ENCODE measurements at regions not wholly inside any gene's neighbourhood (a gene's known extent, or its start where the extent isn't known, plus 50 kb on each side); places are given as distances from the start of the nearest gene placed in this dataset.
A peak's percentile ranks its signal among the peaks of the same experiment; 100 is the strongest.

- H3K9me3 ChIP-seq (ENCODE audit: control insufficient read depth in 1 of 2, insufficient read depth in 1 of 2, low read length in 2 of 2): no peaks in the 10 kb centered on the region
Observed at GRCh38 chr2:145771525-145771924, 1251.6 kb upstream of the ZEB2 start.

GRCh38 chr2:145769011-145769716 lies 1249.2 kb upstream of the ZEB2 start:
- no peak overlapping the region for H3K4me3 Mint-ChIP-seq
- no peak for DNase-seq
- no peaks in the 10 kb centered on the region for H3K36me3 ChIP-seq (ENCODE audit: insufficient read depth, low read length)
- no peaks in the 10 kb centered on the region for H3K9me3 ChIP-seq (ENCODE audit: control insufficient read depth in 1 of 2, insufficient read depth in 1 of 2, low read length in 2 of 2)
- H3K4me1 Mint-ChIP-seq (ENCODE audit: low read depth): no peaks in the 10 kb centered on the region
- no peak overlapping the region for H3K27ac ChIP-seq (ENCODE audit: low read depth in 1 of 2, low read length in 2 of 2)
- ATAC-seq (ENCODE audit: poor library complexity): no peak
- no peaks in the 10 kb centered on the region for H3K36me3 Mint-ChIP-seq (ENCODE audit: low read depth)
- H3K4me3 ChIP-seq (ENCODE audit: low read length): no peak overlapping the region
- intact Hi-C loops (cut with DNase I, micrococcal nuclease): no loop called here
- no peak for TF ChIP-seq CTCF (IDR thresholded peaks at IDR 0.05)
- ChIA-PET CTCF (no interaction called here), POLR2A (no interaction called here)
- no peaks in the 10 kb centered on the region for H3K9me3 Mint-ChIP-seq
- H3K27me3 Mint-ChIP-seq: no peaks in the 10 kb centered on the region
- no peak overlapping the region for H3K27ac Mint-ChIP-seq
- no peaks in the 10 kb centered on the region for H3K27me3 ChIP-seq (ENCODE audit: control insufficient read depth in 1 of 2, insufficient read depth in 2 of 2, low read length in 2 of 2)
- H3K4me1 ChIP-seq (ENCODE audit: insufficient read depth, low read length): no peaks in the 10 kb centered on the region

More at GRCh38 chr2:145771525-145771924, 1251.6 kb upstream of the ZEB2 start:
- Mint-ChIP-seq H3K36me3 (ENCODE audit: low read depth) (no peaks in the 10 kb centered on the region), H3K9me3 (no peaks in the 10 kb centered on the region), H3K27me3 (no peaks in the 10 kb centered on the region), H3K4me3 (no peak overlapping the region), H3K4me1 (ENCODE audit: low read depth) (no peaks in the 10 kb centered on the region), H3K27ac (no peak overlapping the region)
- H3K27me3 ChIP-seq (ENCODE audit: control insufficient read depth in 1 of 2, insufficient read depth in 2 of 2, low read length in 2 of 2): no peaks in the 10 kb centered on the region
- TF ChIP-seq CTCF (IDR thresholded peaks at IDR 0.05): no peak
- H3K4me3 ChIP-seq (ENCODE audit: low read length): no peak overlapping the region
- POLR2A ChIA-PET: no interaction called here
- no peaks in the 10 kb centered on the region for H3K4me1 ChIP-seq (ENCODE audit: insufficient read depth, low read length)
- intact Hi-C loops (cut with DNase I, micrococcal nuclease): no loop called here
- ATAC-seq (ENCODE audit: poor library complexity): no peak
- H3K36me3 ChIP-seq (ENCODE audit: insufficient read depth, low read length): no peaks in the 10 kb centered on the region
- DNase-seq: peak in 1 of 14 experiments; percentile 11
- no peak overlapping the region for H3K27ac ChIP-seq (ENCODE audit: low read depth in 1 of 2, low read length in 2 of 2)
- CTCF ChIA-PET: no interaction called here

- Mint-ChIP-seq H3K27ac (no peak overlapping the region), H3K4me3 (no peak overlapping the region), H3K4me1 (ENCODE audit: low read depth) (no peaks in the 10 kb centered on the region), H3K36me3 (ENCODE audit: low read depth) (no peaks in the 10 kb centered on the region), H3K9me3 (no peaks in the 10 kb centered on the region), H3K27me3 (no peaks in the 10 kb centered on the region)
- no peaks in the 10 kb centered on the region for H3K27me3 ChIP-seq (ENCODE audit: control insufficient read depth in 1 of 2, insufficient read depth in 2 of 2, low read length in 2 of 2)
- DNase-seq (no peak), ATAC-seq (ENCODE audit: poor library complexity) (no peak)
- intact Hi-C loops (cut with DNase I, micrococcal nuclease): no loop called here
- H3K36me3 ChIP-seq (ENCODE audit: insufficient read depth, low read length): no peaks in the 10 kb centered on the region
- no peaks in the 10 kb centered on the region for H3K9me3 ChIP-seq (ENCODE audit: control insufficient read depth in 1 of 2, insufficient read depth in 1 of 2, low read length in 2 of 2)
- no peak for TF ChIP-seq CTCF (IDR thresholded peaks at IDR 0.05)
- ChIA-PET CTCF (no interaction called here), POLR2A (no interaction called here)
- no peak overlapping the region for H3K27ac ChIP-seq (ENCODE audit: low read depth in 1 of 2, low read length in 2 of 2)
- H3K4me1 ChIP-seq (ENCODE audit: insufficient read depth, low read length): no peaks in the 10 kb centered on the region
- no peak overlapping the region for H3K4me3 ChIP-seq (ENCODE audit: low read length)
Observed at GRCh38 chr2:145765874-145766273, 1246.0 kb upstream of the ZEB2 start.
